HEK293 (cell line): ENCODE measurements at regions not wholly inside any gene's neighbourhood (a gene's known extent, or its start where the extent isn't known, plus 50 kb on each side); places are given as distances from the start of the nearest gene placed in this dataset.

Source experiments
- CTCF ChIA-PET: fragments of 350-600 bp; formaldehyde crosslinking; extraction: SDS; loops from one replicate; lab custom pipeline; 2021; ENCODE audit warnings: antibody characterized with exemption; lab: Yijun Ruan, JAX
- POLR2A ChIA-PET: fragments of 300-600 bp; formaldehyde crosslinking; extraction: SDS; loops from one replicate; lab custom pipeline; 2020; ENCODE audit warnings: antibody characterized with exemption, inconsistent platforms; lab: Yijun Ruan, JAX
- H3K27ac ChIP-seq: fragments of 200-500 bp; sonication (Bioruptor generic); 2 replicates; pipeline ENCODE4 v1.5.1; 2014; ENCODE audit warnings: low read depth, low read length, control low read depth, inconsistent platforms; ENCODE audit errors: extremely low read depth
- H3K36me3 ChIP-seq, 2 experiments: fragments of 200-500 bp in 1 of 2; sonication (Bioruptor generic) in 1 of 2; 1 replicate in 1 of 2; 2 replicates in 1 of 2; pipeline ENCODE4 v1.5.1; 2014 to 2017; ENCODE audit warnings: inconsistent platforms in 2 of 2, low read length in 2 of 2; ENCODE audit not compliant: control insufficient read depth in 2 of 2, insufficient read depth in 1 of 2
- H3K4me1 ChIP-seq: fragments of 200-500 bp; sonication (Bioruptor generic); 2 replicates; pipeline ENCODE4 v1.5.1; 2014; ENCODE audit warnings: mild to moderate bottlenecking, low read length, inconsistent platforms; ENCODE audit not compliant: control insufficient read depth, insufficient read depth
- H3K4me3 ChIP-seq: 2 replicates; pipeline ENCODE4 v1.5.1; 2011; ENCODE audit warnings: low read depth, mild to moderate bottlenecking, control low read depth, low read length, moderate library complexity
- H3K9me3 ChIP-seq: fragments of 200-500 bp; sonication (Bioruptor generic); 2 replicates; pipeline ENCODE4 v1.5.1; 2014; ENCODE audit warnings: low read depth, low read length, inconsistent platforms; ENCODE audit not compliant: control insufficient read depth, insufficient read depth
- BCL11B ChIP-seq: fragments of 450-650 bp; formaldehyde crosslinking; IDR thresholded peaks from 2 replicates; pipeline ENCODE4 v1.5.1; 2016; ENCODE audit warnings: low read depth, missing biosample characterization, missing genetic modification characterization
- BCL6B ChIP-seq: fragments of 450-650 bp; formaldehyde crosslinking; IDR thresholded peaks from 2 replicates; pipeline ENCODE4 v1.5.1; 2017; ENCODE audit warnings: missing biosample characterization, missing genetic modification characterization
- FEZF1 ChIP-seq: fragments of 450-650 bp; formaldehyde crosslinking; IDR thresholded peaks from 2 replicates; pipeline ENCODE4 v1.5.1; 2016; ENCODE audit warnings: missing biosample characterization, missing genetic modification characterization
- GLIS1 ChIP-seq: fragments of 450-650 bp; formaldehyde crosslinking; IDR thresholded peaks from 2 replicates; pipeline ENCODE4 v1.5.1; 2016; ENCODE audit warnings: missing biosample characterization, missing genetic modification characterization
- GLIS2 ChIP-seq: fragments of 450-650 bp; formaldehyde crosslinking; IDR thresholded peaks from 2 replicates; pipeline ENCODE4 v1.5.1; 2016; ENCODE audit warnings: missing biosample characterization, missing genetic modification characterization
- KLF1 ChIP-seq: fragments of 450-650 bp; formaldehyde crosslinking; IDR thresholded peaks from 2 replicates; pipeline ENCODE4 v1.5.1; 2016; ENCODE audit warnings: missing biosample characterization, missing genetic modification characterization
- MYNN ChIP-seq: fragments of 450-650 bp; formaldehyde crosslinking; IDR thresholded peaks from 2 replicates; pipeline ENCODE4 v1.5.1; 2016; ENCODE audit warnings: missing biosample characterization, missing genetic modification characterization, borderline replicate concordance
- PBX3 ChIP-seq: sonication (generic); formaldehyde crosslinking; IDR thresholded peaks from 2 replicates; pipeline ENCODE4 v1.8.1; 2022; ENCODE audit warnings: mild to moderate bottlenecking, moderate library complexity, missing genetic modification reagents
- PRDM1 ChIP-seq: fragments of 450-650 bp; formaldehyde crosslinking; IDR thresholded peaks from 2 replicates; pipeline ENCODE4; 2016; ENCODE audit warnings: missing biosample characterization, missing genetic modification characterization
- PRDM4 ChIP-seq: fragments of 450-650 bp; formaldehyde crosslinking; IDR thresholded peaks from 2 replicates; pipeline ENCODE4 v1.5.1; 2017; ENCODE audit warnings: missing biosample characterization, missing genetic modification characterization
- SP7 ChIP-seq: fragments of 450-650 bp; formaldehyde crosslinking; IDR thresholded peaks from 2 replicates; pipeline ENCODE4 v1.5.1; 2016; ENCODE audit warnings: missing biosample characterization, missing genetic modification characterization
- ZFP69B ChIP-seq: fragments of 450-650 bp; formaldehyde crosslinking; IDR thresholded peaks from 2 replicates; pipeline ENCODE4 v1.5.1; 2016; ENCODE audit warnings: missing biosample characterization, missing genetic modification characterization
- ZNF121 ChIP-seq: fragments of 450-650 bp; formaldehyde crosslinking; IDR thresholded peaks from 2 replicates; pipeline ENCODE4 v1.5.1; 2016; ENCODE audit warnings: missing biosample characterization, missing genetic modification characterization
- ZNF132 ChIP-seq: fragments of 450-650 bp; formaldehyde crosslinking; IDR thresholded peaks from 2 replicates; pipeline ENCODE4 v1.5.1; 2017; ENCODE audit warnings: missing biosample characterization, missing genetic modification characterization, borderline replicate concordance
- ZNF146 ChIP-seq: fragments of 450-650 bp; formaldehyde crosslinking; IDR thresholded peaks from 2 replicates; pipeline ENCODE4 v1.5.1; 2016; ENCODE audit warnings: missing biosample characterization, missing genetic modification characterization
- ZNF155 ChIP-seq: fragments of 450-650 bp; formaldehyde crosslinking; IDR thresholded peaks from 2 replicates; pipeline ENCODE4 v1.5.1; 2016; ENCODE audit warnings: missing biosample characterization, missing genetic modification characterization
- ZNF2 ChIP-seq: fragments of 450-650 bp; formaldehyde crosslinking; IDR thresholded peaks from 2 replicates; pipeline ENCODE4 v1.5.1; 2016; ENCODE audit warnings: missing biosample characterization, missing genetic modification characterization
- ZNF239 ChIP-seq: fragments of 450-650 bp; formaldehyde crosslinking; IDR thresholded peaks from 2 replicates; pipeline ENCODE4 v1.5.1; 2016; ENCODE audit warnings: missing biosample characterization, missing genetic modification characterization
- ZNF280C ChIP-seq: fragments of 450-650 bp; formaldehyde crosslinking; IDR thresholded peaks from 2 replicates; pipeline ENCODE4 v1.5.1; 2016; ENCODE audit warnings: missing biosample characterization, missing genetic modification characterization
- ZNF37A ChIP-seq: fragments of 450-650 bp; IDR thresholded peaks from 2 replicates; pipeline ENCODE4 v1.5.1; 2018; ENCODE audit warnings: missing biosample characterization, missing genetic modification characterization
- ZNF394 ChIP-seq: fragments of 450-650 bp; formaldehyde crosslinking; IDR thresholded peaks from 2 replicates; pipeline ENCODE4 v1.5.1; 2016; ENCODE audit warnings: missing biosample characterization, missing genetic modification characterization, mild to moderate bottlenecking, moderate library complexity, borderline replicate concordance
- ZNF544 ChIP-seq: fragments of 450-650 bp; formaldehyde crosslinking; IDR thresholded peaks from 2 replicates; pipeline ENCODE4 v1.5.0; 2017; ENCODE audit warnings: missing biosample characterization, missing genetic modification characterization
- ZNF624 ChIP-seq: fragments of 450-650 bp; formaldehyde crosslinking; IDR thresholded peaks from 2 replicates; pipeline ENCODE4 v1.5.1; 2017; ENCODE audit warnings: missing biosample characterization, missing genetic modification characterization
- ZNF785 ChIP-seq: fragments of 450-650 bp; formaldehyde crosslinking; IDR thresholded peaks from 2 replicates; pipeline ENCODE4 v1.5.1; 2016; ENCODE audit warnings: missing biosample characterization, missing genetic modification characterization
- ZNF792 ChIP-seq: fragments of 450-650 bp; formaldehyde crosslinking; IDR thresholded peaks from 2 replicates; pipeline ENCODE4 v1.5.1; 2016; ENCODE audit warnings: missing biosample characterization, missing genetic modification characterization

GRCh38 chr10:53638006-53638405 lies 865.4 kb upstream of the MBL2 start:
- H3K9me3 ChIP-seq = no peaks in the 10 kb centered on the region
- no peak overlapping the region for H3K4me3 ChIP-seq
- ChIA-PET CTCF (interaction anchor here (0.6 to 1.3 kb wide), 2 partner anchors 8 to 10 kb away, joined by 3 read pairs; no protein-coding TSS in a partner anchor), POLR2A (no interaction called here)
- no peaks in the 10 kb centered on the region for H3K36me3 ChIP-seq
- TF ChIP-seq ZNF785 (tag by site-specific recombination) (no peak), KLF1 (tag by site-specific recombination) (no peak), ZNF280C (no peak), ZNF121 (tag by site-specific recombination) (no peak), MYNN (tag by site-specific recombination) (no peak), BCL11B (no peak), PRDM1 (tag by site-specific recombination) (no peak), ZNF37A (no peak), ZNF2 (tag by site-specific recombination) (no peak), ZNF155 (tag by site-specific recombination) (no peak), ZNF544 (tag by site-specific recombination) (no peak), ZNF792 (tag by site-specific recombination) (no peak), ZNF394 (no peak)
- no peak overlapping the region for H3K27ac ChIP-seq
- H3K4me1 ChIP-seq = no peaks in the 10 kb centered on the region

- POLR2A ChIA-PET = no interaction called here
- CTCF ChIA-PET = no interaction called here
- Histone ChIP-seq H3K27ac (no peak overlapping the region), H3K9me3 (no peaks in the 10 kb centered on the region), H3K4me1 (no peaks in the 10 kb centered on the region), H3K36me3 (no peaks in the 10 kb centered on the region), H3K4me3 (no peak overlapping the region)
- TF ChIP-seq FEZF1 (tag by site-specific recombination) = no peak
- TF ChIP-seq ZNF146 (tag by site-specific recombination) = no peak
- TF ChIP-seq BCL6B = no peak
- TF ChIP-seq PRDM4 (tag by site-specific recombination) = no peak
- no peak for TF ChIP-seq ZNF37A
- TF ChIP-seq PBX3 = no peak
- TF ChIP-seq GLIS2 = no peak
- TF ChIP-seq ZNF132 (tag by site-specific recombination) = no peak
- TF ChIP-seq ZNF624 (tag by site-specific recombination) = no peak
- no peak for TF ChIP-seq GLIS1 (tag by site-specific recombination)
- no peak for TF ChIP-seq ZFP69B
- no peak for TF ChIP-seq SP7 (tag by site-specific recombination)
- TF ChIP-seq MYNN (tag by site-specific recombination) = no peak
- TF ChIP-seq ZNF239 (tag by site-specific recombination) = no peak
These were observed 852.1 kb upstream of the MBL2 start for GRCh38 chr10:53624722-53625121.
